ENCODE measurements at regions not wholly inside any gene's neighbourhood (a gene's known extent, or its start where the extent isn't known, plus 50 kb on each side); places are given as distances from the start of the nearest gene placed in this dataset.

DNA sequence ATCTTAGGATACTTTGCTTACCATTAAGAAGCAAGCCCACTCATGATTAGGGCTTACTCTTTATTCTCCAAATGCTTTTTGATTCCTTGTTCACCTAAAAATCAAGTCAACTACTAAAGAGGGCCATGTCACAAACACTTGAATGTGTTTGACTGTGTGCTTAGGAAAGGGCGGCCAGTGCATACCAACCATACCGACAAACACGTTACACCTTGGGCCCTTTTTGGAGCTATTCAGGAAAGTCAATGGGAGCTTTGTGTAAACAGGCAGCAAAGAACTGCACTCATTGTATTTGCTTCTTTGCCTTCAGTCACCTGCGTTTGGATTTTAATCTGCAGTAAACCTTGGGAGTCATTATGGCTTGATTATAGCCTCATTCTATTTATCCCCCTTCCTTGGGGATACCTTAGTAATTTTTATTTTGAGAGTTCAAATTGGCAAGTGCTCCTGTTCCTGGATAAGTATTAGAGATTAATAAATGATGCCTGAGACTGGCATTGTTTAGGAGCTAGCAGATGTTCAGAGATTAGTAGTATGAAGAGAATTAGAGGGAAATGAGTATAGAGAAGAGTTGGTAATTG, 102.6 kb upstream of the HDGFL1 start:
- no peak for TF ChIP-seq EZH2phosphoT487 (IDR thresholded peaks at IDR 0.05; ENCODE audit: borderline replicate concordance, low read length)
- no peak for TF ChIP-seq CTCF (conservative IDR thresholded peaks at IDR 0.05; ENCODE audit: low read depth, low read length)

Measured in PC-3 (cell line).